Transverse colon (tissue), 4 donors: ENCODE measurements at regions not wholly inside any gene's neighbourhood (a gene's known extent, or its start where the extent isn't known, plus 50 kb on each side); places are given as distances from the start of the nearest gene placed in this dataset.

Experiments used
- CTCF ChIP-seq, 5 experiments: fragments of 200-600 bp in 3 of 5; fragments of 450-650 bp in 2 of 5; sonication (generic) in 3 of 5; IDR thresholded peaks; 1 replicate in 2 of 5; 2 replicates in 3 of 5; pipeline ENCODE4 v1.5.1; 2016 to 2017; ENCODE audit warnings: antibody characterized with exemption in 5 of 5, inconsistent platforms in 3 of 5, mild to moderate bottlenecking in 2 of 5, moderate library complexity in 1 of 5
- EP300 ChIP-seq: sonication (generic); formaldehyde crosslinking; IDR thresholded peaks from one replicate; pipeline ENCODE4 v1.6.1; 2017; ENCODE audit warnings: antibody characterized with exemption, low read depth
- POLR2A ChIP-seq: fragments of 450-650 bp; IDR thresholded peaks from one replicate; pipeline ENCODE4 v1.6.1; 2016; ENCODE audit warnings: antibody characterized with exemption, mild to moderate bottlenecking, moderate library complexity
- POLR2AphosphoS5 ChIP-seq, 3 donors: sonication (generic); formaldehyde crosslinking; IDR thresholded peaks; one replicate each; pipeline ENCODE4 v1.6.1; 2016; ENCODE audit warnings: antibody characterized with exemption in 3 of 3

GRCh38 chr5:15371184-15371583 is 128.8 kb upstream of the FBXL7 start:
- TF ChIP-seq CTCF (IDR thresholded peaks at IDR 0.05) (no peak), EP300 (no peak), POLR2AphosphoS5 (IDR thresholded peaks at IDR 0.05) (no peak), POLR2A (no peak)
